Ovary (tissue), 3 donors: ENCODE measurements at regions not wholly inside any gene's neighbourhood (a gene's known extent, or its start where the extent isn't known, plus 50 kb on each side); places are given as distances from the start of the nearest gene placed in this dataset.

Experiments
- CTCF ChIP-seq, 3 donors: fragments of 450-650 bp in 2 of 3; fragments of 200-600 bp in 1 of 3; IDR thresholded peaks; one replicate each; pipeline versions ENCODE4 v1.5.1 to v1.8.0; 2016 to 2022; ENCODE audit warnings: antibody characterized with exemption in 3 of 3, mild to moderate bottlenecking in 1 of 3
- EP300 ChIP-seq: sonication (generic); formaldehyde crosslinking; IDR thresholded peaks from one replicate; pipeline ENCODE4 v1.6.1; 2017; ENCODE audit warnings: antibody characterized with exemption
- POLR2A ChIP-seq: fragments of 450-650 bp; IDR thresholded peaks from one replicate; pipeline ENCODE4 v1.6.1; 2017; ENCODE audit warnings: antibody characterized with exemption, mild to moderate bottlenecking, moderate library complexity
- donor health status: DM: no; HTN: no; CAD: no.

GRCh38 chr6:4632421-4632820 lies 143.8 kb upstream of the CDYL start:
- TF ChIP-seq CTCF (IDR thresholded peaks at IDR 0.05) (no peak), POLR2A (no peak), EP300 (no peak)
